Liver (tissue), 8 donors: ENCODE measurements at regions not wholly inside any gene's neighbourhood (a gene's known extent, or its start where the extent isn't known, plus 50 kb on each side); places are given as distances from the start of the nearest gene placed in this dataset.

ENCODE experiments used
- DNase-seq: peaks from one replicate; pipeline ENCODE4 v3.0.0-alpha.2; 2017; ENCODE audit warnings: low spot score
- H3K27ac ChIP-seq, 2 donors: one replicate each; pipeline ENCODE4 v1.7.0; 2013; ENCODE audit warnings: inconsistent platforms in 2 of 2, low read length in 2 of 2, control low read depth in 1 of 2, low read depth in 1 of 2, mild to moderate bottlenecking in 1 of 2
- H3K27me3 ChIP-seq, 4 donors: one replicate each; pipeline versions ENCODE4 v1.6.1 to v1.7.0; 2013; ENCODE audit warnings: low read length in 3 of 4, inconsistent platforms in 1 of 4, mild to moderate bottlenecking in 1 of 4, moderate library complexity in 1 of 4; ENCODE audit not compliant: control insufficient read depth in 4 of 4, insufficient read depth in 4 of 4
- H3K36me3 ChIP-seq, 4 donors: one replicate each; pipeline versions ENCODE4 v1.6.1 to v1.7.0; 2013; ENCODE audit warnings: low read length in 3 of 4, mild to moderate bottlenecking in 3 of 4, low read depth in 1 of 4, moderate library complexity in 1 of 4; ENCODE audit not compliant: control insufficient read depth in 4 of 4, insufficient read depth in 3 of 4
- H3K4me1 ChIP-seq, 4 donors: one replicate each; pipeline versions ENCODE4 v1.6.1 to v1.7.0; 2013; ENCODE audit warnings: low read length in 3 of 4, mild to moderate bottlenecking in 3 of 4, moderate library complexity in 1 of 4; ENCODE audit not compliant: control insufficient read depth in 4 of 4, insufficient read depth in 4 of 4
- H3K4me3 ChIP-seq, 3 donors: one replicate each; pipeline versions ENCODE4 v1.6.1 to v1.7.0; 2013; ENCODE audit warnings: low read length in 3 of 3, control low read depth in 1 of 3, low read depth in 1 of 3, mild to moderate bottlenecking in 1 of 3
- H3K9ac ChIP-seq, 2 donors: one replicate each; pipeline ENCODE4 v1.7.0; 2013; ENCODE audit warnings: low read length in 2 of 2, mild to moderate bottlenecking in 2 of 2, moderate library complexity in 2 of 2, control low read depth in 1 of 2, low read depth in 1 of 2
- H3K9me3 ChIP-seq, 4 donors: one replicate each; pipeline versions ENCODE4 v1.6.1 to v1.7.0; 2013; ENCODE audit warnings: low read length in 3 of 4; ENCODE audit not compliant: control insufficient read depth in 4 of 4
- ATF3 ChIP-seq: IDR thresholded peaks from 2 replicates; pipeline ENCODE4 v1.6.1; 2016; ENCODE audit warnings: antibody characterized with exemption
- CTCF ChIP-seq: fragments of 150-350 bp; IDR thresholded peaks from 2 replicates; pipeline ENCODE4 v1.5.1; 2017; ENCODE audit warnings: improper control_type of control experiment, low read depth, low read length; ENCODE audit not compliant: missing input control
- EGR1 ChIP-seq, 2 donors: IDR thresholded peaks; 2 replicates each; pipeline ENCODE4 v1.6.1; 2016 to 2018; ENCODE audit warnings: antibody characterized with exemption in 2 of 2, low read depth in 2 of 2
- FOXA1 ChIP-seq: IDR thresholded peaks from 2 replicates; pipeline ENCODE4 v1.6.1; 2016; ENCODE audit warnings: antibody characterized with exemption
- GABPA ChIP-seq, 2 donors: IDR thresholded peaks in 1 of 2; conservative IDR thresholded peaks in 1 of 2; 2 replicates each; pipeline ENCODE4 v1.6.1; 2016; ENCODE audit warnings: antibody characterized with exemption in 2 of 2, mild to moderate bottlenecking in 1 of 2, moderate library complexity in 1 of 2
- HNF4A ChIP-seq, 2 donors: conservative IDR thresholded peaks; 2 replicates each; pipeline ENCODE4 v1.6.1; 2016; ENCODE audit warnings: antibody characterized with exemption in 2 of 2, mild to moderate bottlenecking in 2 of 2
- HNF4G ChIP-seq: IDR thresholded peaks from 2 replicates; pipeline ENCODE4 v1.6.1; 2016; ENCODE audit warnings: antibody characterized with exemption
- JUND ChIP-seq, 2 donors: IDR thresholded peaks; 2 replicates each; pipeline ENCODE4 v1.6.1; 2016; ENCODE audit warnings: antibody characterized with exemption in 2 of 2
- NR2F2 ChIP-seq: IDR thresholded peaks from 2 replicates; pipeline ENCODE4 v1.6.1; 2016; ENCODE audit warnings: antibody characterized with exemption
- RAD21 ChIP-seq, 2 donors: IDR thresholded peaks; 2 replicates each; pipeline ENCODE4 v1.6.1; 2016; ENCODE audit warnings: antibody characterized with exemption in 2 of 2, mild to moderate bottlenecking in 2 of 2
- REST ChIP-seq: IDR thresholded peaks from 2 replicates; pipeline ENCODE4 v1.6.1; 2016; ENCODE audit warnings: antibody characterized with exemption, mild to moderate bottlenecking
- RXRA ChIP-seq, 2 donors: IDR thresholded peaks; 2 replicates each; pipeline ENCODE4 v1.6.1; 2017 to 2018; ENCODE audit warnings: antibody characterized with exemption in 2 of 2, mild to moderate bottlenecking in 1 of 2
- SP1 ChIP-seq: IDR thresholded peaks from 2 replicates; pipeline ENCODE4 v1.6.1; 2018; ENCODE audit warnings: antibody characterized with exemption, mild to moderate bottlenecking
- TAF1 ChIP-seq: conservative IDR thresholded peaks from 2 replicates; pipeline ENCODE4 v1.6.1; 2016; ENCODE audit warnings: antibody characterized with exemption, mild to moderate bottlenecking
- ZBTB33 ChIP-seq: IDR thresholded peaks from 2 replicates; pipeline ENCODE4 v1.6.1; 2016; ENCODE audit warnings: antibody characterized with exemption
- WGBS: extraction: QIAGEN DNeasy Blood & Tissue Kit; methylation state at CpG from one replicate; pipeline ENCODE4 v1.1.7; 2013; 5-methylcytosine and 5-hydroxymethylcytosine counted together
- donor health status: healthy.
- donor health status: healthy.
- donor health status: healthy.
- donor health status: healthy.
- donor health status: healthy.

DNA sequence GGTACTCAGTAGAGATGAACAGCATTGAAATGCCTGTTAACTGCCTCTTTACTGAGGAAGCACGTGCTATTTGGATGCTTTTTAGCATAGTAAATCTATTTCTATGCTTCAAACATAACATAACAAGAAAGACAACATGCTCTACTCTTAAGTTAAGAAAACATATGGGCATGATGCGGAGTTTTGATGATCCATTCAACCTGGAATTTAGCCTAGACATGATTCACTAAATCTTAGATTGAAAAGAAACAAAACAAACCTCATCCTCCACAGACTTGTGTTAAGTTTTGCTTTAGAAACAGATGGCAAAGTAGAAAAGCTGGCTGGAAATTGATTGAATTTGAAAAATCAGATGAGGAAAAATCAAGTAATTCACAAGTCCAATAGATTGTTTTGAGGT is 593.8 kb downstream of the OLFM4 start:
- H3K27ac ChIP-seq: no peak overlapping the region
- 17% methylated on average over 2 of the region's 2 CpGs for WGBS
- TF ChIP-seq FOXA1 (no peak), REST (no peak), SP1 (no peak), EGR1 (IDR thresholded peaks at IDR 0.05; ENCODE audit: low read depth in 2 of 2) (no peak), JUND (IDR thresholded peaks at IDR 0.05) (no peak), NR2F2 (no peak), HNF4G (no peak), HNF4A (conservative IDR thresholded peaks at IDR 0.05) (no peak), RXRA (IDR thresholded peaks at IDR 0.05) (no peak), ZBTB33 (no peak)
- no peaks in the 10 kb centered on the region for H3K27me3 ChIP-seq
- H3K4me3 ChIP-seq: no peak overlapping the region
- no peak overlapping the region for H3K9ac ChIP-seq
- no peaks in the 10 kb centered on the region for H3K4me1 ChIP-seq
- H3K36me3 ChIP-seq: no peaks in the 10 kb centered on the region
- DNase-seq: no peak
- H3K9me3 ChIP-seq: no peaks in the 10 kb centered on the region

GRCh38 chr13:53623146-53623545 is 594.5 kb downstream of the OLFM4 start:
- Histone ChIP-seq H3K4me3 (no peak overlapping the region), H3K9me3 (no peaks in the 10 kb centered on the region), H3K4me1 (no peaks in the 10 kb centered on the region), H3K27me3 (no peaks in the 10 kb centered on the region), H3K27ac (no peak overlapping the region), H3K9ac (no peak overlapping the region), H3K36me3 (no peaks in the 10 kb centered on the region)
- no peak for DNase-seq
- WGBS: 61% methylated on average over 2 of the region's 2 CpGs
- TF ChIP-seq HNF4A (conservative IDR thresholded peaks at IDR 0.05): no peak
- no peak for TF ChIP-seq JUND (IDR thresholded peaks at IDR 0.05)
- no peak for TF ChIP-seq FOXA1
- TF ChIP-seq CTCF: no peak
- TF ChIP-seq ATF3: no peak
- TF ChIP-seq HNF4G: no peak
- no peak for TF ChIP-seq TAF1
- TF ChIP-seq ZBTB33: no peak
- TF ChIP-seq REST: no peak
- no peak for TF ChIP-seq RAD21 (IDR thresholded peaks at IDR 0.05)
- no peak for TF ChIP-seq GABPA (IDR thresholded peaks at IDR 0.05 in 1 of 2, conservative IDR thresholded peaks at IDR 0.05 in 1 of 2)
- no peak for TF ChIP-seq SP1
